VCaP (cell line): ENCODE measurements at regions not wholly inside any gene's neighbourhood (a gene's known extent, or its start where the extent isn't known, plus 50 kb on each side); places are given as distances from the start of the nearest gene placed in this dataset.
"Not testable (repeated sequence)": the region's sequence is repeated elsewhere in the genome, so short reads cannot be mapped to it uniquely, and the experiment has no call there.

Experiments used
- H3K27ac ChIP-seq: fragments of 450-650 bp; 2 replicates; pipeline ENCODE4 v1.5.1; 2017
- CTCF ChIP-seq: fragments of 450-650 bp; conservative IDR thresholded peaks from 2 replicates; pipeline ENCODE4 v1.5.1; 2017; ENCODE audit warnings: mild to moderate bottlenecking, moderate library complexity

GRCh38 chr12:28781671-28782652 is 367.1 kb upstream of the FAR2 start:
- no peak overlapping the region for H3K27ac ChIP-seq
- no peak for TF ChIP-seq CTCF

- TF ChIP-seq CTCF = no peak
- no peak overlapping the region for H3K27ac ChIP-seq
These were observed 366.3 kb upstream of the FAR2 start for GRCh38 chr12:28782812-28783211.

GRCh38 chr12:28787151-28787550 is 361.9 kb upstream of the FAR2 start:
- no peak overlapping the region for H3K27ac ChIP-seq
- no peak for TF ChIP-seq CTCF

GRCh38 chr12:28788256-28788655 is 360.8 kb upstream of the FAR2 start:
- H3K27ac ChIP-seq = not testable (repeated sequence)

- no peak for TF ChIP-seq CTCF
- no peak overlapping the region for H3K27ac ChIP-seq
These were observed 355.4 kb upstream of the FAR2 start for GRCh38 chr12:28793581-28794151.

- TF ChIP-seq CTCF = no peak
- no peak overlapping the region for H3K27ac ChIP-seq
These were observed 354.9 kb upstream of the FAR2 start for GRCh38 chr12:28794211-28794610.

- no peak for TF ChIP-seq CTCF
- no peak overlapping the region for H3K27ac ChIP-seq
These were observed 354.3 kb upstream of the FAR2 start for GRCh38 chr12:28794786-28795185.

GRCh38 chr12:28795311-28795710 is 353.8 kb upstream of the FAR2 start:
- TF ChIP-seq CTCF = no peak
- H3K27ac ChIP-seq = no peak overlapping the region
